HG03159 (cell line): ENCODE measurements at regions not wholly inside any gene's neighbourhood (a gene's known extent, or its start where the extent isn't known, plus 50 kb on each side); places are given as distances from the start of the nearest gene placed in this dataset.
"Not testable (repeated sequence)": the region's sequence is repeated elsewhere in the genome, so short reads cannot be mapped to it uniquely, and the experiment has no call there.

ENCODE experiments used
- ATAC-seq: cut with Tn5 transposase; IDR thresholded peaks from one replicate; pipeline ENCODE4 v1.9.1; 2021; ENCODE audit warnings: mild to moderate bottlenecking, moderate library complexity; ENCODE audit not compliant: unreplicated experiment

GRCh38 chr6:19210849-19211590 is 626.1 kb upstream of the ID4 start:
- no peak for ATAC-seq

- no peak for ATAC-seq
Observed at GRCh38 chr6:19214231-19214630, 622.9 kb upstream of the ID4 start.

GRCh38 chr6:19219931-19220330 is 617.2 kb upstream of the ID4 start:
- no peak for ATAC-seq

GRCh38 chr6:19231878-19232561 is 605.1 kb upstream of the ID4 start:
- ATAC-seq, result no peak

DNA sequence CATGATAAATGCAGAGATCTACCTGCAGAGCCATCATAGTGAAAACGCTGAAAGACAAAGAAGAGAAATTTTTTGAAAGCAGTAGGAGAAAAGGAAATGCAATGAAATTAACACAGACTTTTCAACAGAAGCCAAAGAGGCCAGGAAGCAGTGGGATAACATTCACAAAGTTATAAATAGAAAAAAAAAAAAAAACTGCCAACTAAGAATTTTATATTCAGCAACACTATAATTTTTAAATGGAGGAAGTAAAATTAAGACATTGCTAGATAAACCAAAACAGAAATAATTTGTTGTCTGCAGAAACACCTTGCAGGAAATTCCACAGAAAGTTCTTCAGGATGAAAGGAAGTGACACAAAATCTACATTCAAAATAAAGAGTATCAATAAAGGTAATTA is 591.5 kb upstream of the ID4 start:
- no peak for ATAC-seq

- not testable (repeated sequence) for ATAC-seq
Observed at GRCh38 chr6:19247181-19247580, 590.0 kb upstream of the ID4 start.

- not testable (repeated sequence) for ATAC-seq
Observed at GRCh38 chr6:19256123-19256522, 581.0 kb upstream of the ID4 start.

DNA sequence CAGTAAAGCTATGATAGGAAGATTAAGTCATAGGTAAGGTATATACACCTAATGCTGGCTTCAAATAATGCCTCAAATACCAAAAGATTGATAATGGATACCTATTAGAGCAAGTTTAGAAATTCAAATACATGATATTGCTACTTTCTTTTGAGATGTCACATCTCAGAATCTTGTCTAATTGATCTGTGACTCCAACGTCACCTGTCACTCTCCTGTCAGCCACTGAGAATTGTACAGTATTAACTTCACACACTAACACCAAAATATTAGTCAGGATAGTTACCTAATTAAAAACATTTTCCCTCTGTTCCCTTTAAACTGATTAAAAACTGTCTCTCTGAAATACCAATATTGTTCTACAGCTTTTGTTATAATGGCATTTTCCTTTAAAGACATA is 575.5 kb upstream of the ID4 start:
- ATAC-seq, result no peak

GRCh38 chr6:19268117-19268516 is 569.1 kb upstream of the ID4 start:
- ATAC-seq, result no peak

DNA sequence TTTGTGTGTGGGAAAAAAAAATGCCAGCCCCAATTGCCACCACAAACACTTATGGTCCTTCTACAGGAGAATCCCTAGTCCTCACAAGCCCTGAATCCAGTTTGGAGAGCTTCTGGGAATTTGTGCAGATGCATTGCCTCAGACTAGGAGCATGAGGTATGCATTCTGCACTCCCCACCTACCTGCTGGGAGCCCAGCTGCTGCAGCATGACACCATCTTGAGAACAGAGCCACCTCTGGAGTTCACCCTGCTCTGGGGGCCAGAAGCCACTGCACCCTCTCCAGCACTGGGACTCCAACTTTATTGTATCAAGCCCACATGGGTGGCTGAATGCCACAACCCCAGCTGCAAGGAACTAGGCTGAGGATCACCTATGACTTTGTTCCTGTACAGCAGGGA is 568.5 kb upstream of the ID4 start:
- no peak for ATAC-seq

DNA sequence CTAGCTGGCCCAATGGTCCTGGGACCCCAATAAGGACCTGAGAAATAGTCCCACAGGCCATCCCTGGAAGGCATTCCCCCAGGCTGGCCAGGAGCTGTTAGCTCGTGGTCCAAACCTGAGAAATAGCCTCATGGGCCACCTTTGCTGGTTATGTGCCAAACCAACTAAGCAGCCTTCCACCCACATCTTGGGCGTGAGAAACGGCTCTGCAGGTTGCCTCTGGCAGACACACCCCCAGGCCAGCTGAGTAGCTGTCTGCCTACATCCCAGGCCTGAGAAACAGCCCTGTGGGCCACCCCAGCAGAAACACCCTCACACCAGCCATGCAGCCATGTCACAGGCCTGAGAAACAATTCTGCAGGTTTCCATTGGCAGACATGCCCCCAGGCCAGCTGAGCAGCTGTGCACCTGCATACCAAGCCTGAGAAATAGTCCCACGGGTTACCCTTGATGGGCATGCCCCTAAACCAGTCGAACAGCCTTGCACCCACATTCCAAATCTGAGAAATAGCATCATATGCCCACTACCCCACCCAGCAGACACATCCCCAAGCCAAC is 567.8 kb upstream of the ID4 start:
- no peak for ATAC-seq

- no peak for ATAC-seq
Observed at GRCh38 chr6:19270616-19271015, 566.6 kb upstream of the ID4 start.

DNA sequence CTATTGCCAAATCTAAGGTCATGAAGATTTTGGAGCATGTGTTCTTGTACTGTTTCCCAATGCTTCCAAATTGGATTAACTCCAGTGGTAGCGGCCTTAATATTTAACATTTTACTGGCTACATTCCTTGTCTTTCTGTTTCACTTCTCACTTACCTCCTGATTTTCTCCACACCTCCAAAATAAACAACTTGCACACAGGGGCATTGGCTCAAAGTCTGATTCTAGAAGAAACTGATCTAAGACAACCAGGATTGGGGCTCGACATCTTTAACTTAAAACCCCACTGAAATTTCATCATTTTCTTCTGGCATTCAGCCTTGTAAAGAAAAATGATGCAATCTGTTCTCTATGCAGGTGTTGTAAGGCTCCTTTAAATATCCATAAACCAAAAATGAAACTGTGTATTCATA is 557.9 kb upstream of the ID4 start:
- ATAC-seq, result no peak

GRCh38 chr6:19287928-19288327 is 549.2 kb upstream of the ID4 start:
- ATAC-seq, result no peak

- ATAC-seq, result no peak
Observed at GRCh38 chr6:19289457-19289856, 547.7 kb upstream of the ID4 start.

DNA sequence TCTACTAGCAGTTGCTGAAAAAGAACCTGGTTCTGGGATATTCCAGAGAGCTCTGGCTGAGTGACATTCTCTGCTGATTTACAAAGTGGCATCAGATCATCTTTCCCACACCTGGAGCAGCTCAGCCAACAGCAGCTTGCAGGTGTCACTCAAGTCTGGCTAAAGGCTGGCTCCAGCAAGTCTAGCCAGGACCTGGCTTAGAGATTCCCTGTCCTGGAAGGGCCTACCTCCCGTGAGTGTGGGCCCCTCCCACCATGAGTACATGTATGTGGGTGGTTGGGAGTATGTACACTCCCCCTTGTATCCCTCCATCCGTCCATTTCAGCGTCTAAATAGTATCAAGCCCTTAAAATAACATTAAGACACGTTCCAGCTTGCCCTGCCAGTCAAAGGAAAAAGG is 539.3 kb upstream of the ID4 start:
- ATAC-seq, result no peak

- no peak for ATAC-seq
Observed at GRCh38 chr6:19298421-19298820, 538.7 kb upstream of the ID4 start.

GRCh38 chr6:19299129-19299528 is 538.0 kb upstream of the ID4 start:
- no peak for ATAC-seq

DNA sequence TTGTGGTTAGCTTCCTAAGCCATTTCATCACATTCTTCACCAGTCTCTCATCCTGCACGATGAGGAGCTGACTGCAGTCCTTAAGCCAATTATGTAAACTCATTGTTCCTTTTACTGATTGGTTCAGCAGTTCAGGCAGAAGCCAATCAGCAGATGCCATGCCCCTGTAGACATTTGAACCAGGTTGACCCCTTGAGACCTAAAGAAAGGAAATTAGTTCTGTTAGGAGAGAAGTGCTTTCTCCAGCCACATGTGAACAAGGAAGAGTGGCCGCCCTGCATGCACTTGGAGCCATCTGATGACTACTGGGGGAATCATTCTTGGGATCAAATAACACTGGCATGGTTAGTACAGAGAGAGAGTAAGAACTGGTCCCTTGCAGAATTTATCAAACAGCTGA is 535.2 kb upstream of the ID4 start:
- no peak for ATAC-seq

DNA sequence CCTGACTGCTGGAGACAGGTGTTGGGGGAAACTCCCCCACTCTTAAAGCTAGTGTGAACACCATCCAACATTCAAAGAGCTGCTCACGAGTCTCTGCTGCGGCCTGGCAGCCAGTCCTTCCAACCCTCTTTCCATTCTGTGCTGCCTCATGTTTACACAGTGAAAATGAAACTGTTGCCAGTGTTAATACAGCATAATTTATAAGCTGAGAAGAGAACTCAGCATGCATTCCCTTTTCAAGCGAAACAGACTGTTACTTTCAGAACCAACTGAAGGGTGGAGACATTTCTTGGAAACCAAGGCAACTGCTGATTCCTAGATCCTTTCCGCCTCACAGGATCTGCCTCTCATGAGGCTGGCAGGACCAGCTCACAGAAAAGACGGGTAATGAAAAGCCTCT is 533.8 kb upstream of the ID4 start:
- ATAC-seq, result no peak

- no peak for ATAC-seq
Observed at GRCh38 chr6:19309661-19310060, 527.5 kb upstream of the ID4 start.

- no peak for ATAC-seq
Observed at GRCh38 chr6:19311786-19312185, 525.4 kb upstream of the ID4 start.
